IMR-90 (cell line): ENCODE measurements at regions not wholly inside any gene's neighbourhood (a gene's known extent, or its start where the extent isn't known, plus 50 kb on each side); places are given as distances from the start of the nearest gene placed in this dataset.

Experiments
- ATAC-seq: fragments of 200-7000 bp; cut with Tn5 transposase; 2 replicates; pipeline ENCODE4 v1.9.1; 2020; ENCODE audit warnings: low read depth, mild to moderate bottlenecking, moderate library complexity
- BruUV-seq: library from RNA; stranded (reverse); fragments of 400-500 nt; replicated peaks from 2 replicates; lab custom pipeline; 2021; lab: Mats Ljungman, UMichigan
- CTCF ChIA-PET: fragments of 300-600 bp; formaldehyde crosslinking; extraction: SDS; loops from one replicate; lab custom pipeline; 2021; ENCODE audit warnings: antibody characterized with exemption; lab: Yijun Ruan, JAX
- POLR2A ChIA-PET: fragments of 300-600 bp; sonication (Branson Sonifier 250); formaldehyde crosslinking; loops from one replicate; lab custom pipeline; 2022; ENCODE audit warnings: antibody characterized with exemption; ENCODE audit not compliant: unreplicated experiment; lab: Charles Lee
- DNase-seq: peaks from one replicate; pipeline ENCODE4 v3.0.0; 2013
- H2AFZ ChIP-seq: replicated peaks from 2 replicates; pipeline ENCODE3; 2013; ENCODE audit warnings: low read length, mild to moderate bottlenecking; ENCODE audit not compliant: poor library complexity
- H2AK5ac ChIP-seq: 2 replicates; pipeline ENCODE4 v1.6.1; 2013; ENCODE audit warnings: low read depth, low read length, inconsistent platforms
- H2AK9ac ChIP-seq: replicated peaks from 2 replicates; pipeline ENCODE3; 2013; ENCODE audit warnings: mild to moderate bottlenecking, low read depth, low read length, moderate library complexity; ENCODE audit not compliant: poor library complexity
- H2BK120ac ChIP-seq: 2 replicates; pipeline ENCODE4 v1.6.1; 2013; ENCODE audit warnings: low read depth, low read length, inconsistent platforms
- H2BK15ac ChIP-seq: 3 replicates; pipeline ENCODE4 v1.6.1; 2013; ENCODE audit warnings: low read depth, low read length, inconsistent platforms
- H2BK20ac ChIP-seq: 2 replicates; pipeline ENCODE4 v1.6.1; 2013; ENCODE audit warnings: low read depth, mild to moderate bottlenecking, inconsistent platforms, low read length, moderate library complexity
- H2BK5ac ChIP-seq: 2 replicates; pipeline ENCODE4 v1.6.1; 2013; ENCODE audit warnings: mild to moderate bottlenecking, low read depth, low read length, inconsistent platforms; ENCODE audit not compliant: poor library complexity, severe bottlenecking
- H3K14ac ChIP-seq: replicated peaks from 2 replicates; pipeline ENCODE4 v1.6.1; 2013; ENCODE audit warnings: low read depth, low read length, inconsistent platforms
- H3K18ac ChIP-seq: 2 replicates; pipeline ENCODE4 v1.6.1; 2013; ENCODE audit warnings: low read depth, low read length, control low read depth
- H3K23ac ChIP-seq: 2 replicates; pipeline ENCODE4 v1.6.1; 2013; ENCODE audit warnings: low read depth, low read length, inconsistent platforms
- H3K27ac ChIP-seq: 2 replicates; pipeline ENCODE4 v1.5.1; 2013; ENCODE audit warnings: mild to moderate bottlenecking, control low read depth, low read length; ENCODE audit not compliant: insufficient read depth
- H3K27me3 ChIP-seq: 2 replicates; pipeline ENCODE4 v1.6.1; 2013; ENCODE audit warnings: low read length; ENCODE audit not compliant: control insufficient read depth, insufficient read depth
- H3K36me3 ChIP-seq: 2 replicates; pipeline ENCODE4 v1.6.1; 2013; ENCODE audit warnings: low read length, mixed read lengths; ENCODE audit not compliant: control insufficient read depth, insufficient read depth
- H3K4ac ChIP-seq: 2 replicates; pipeline ENCODE4 v1.6.1; 2013; ENCODE audit warnings: low read depth, low read length, inconsistent platforms
- H3K4me1 ChIP-seq: 2 replicates; pipeline ENCODE4 v1.6.1; 2013; ENCODE audit warnings: low read length, mixed read lengths; ENCODE audit not compliant: control insufficient read depth, insufficient read depth
- H3K4me2 ChIP-seq: 2 replicates; pipeline ENCODE4 v1.6.1; 2013; ENCODE audit warnings: low read depth, mild to moderate bottlenecking, control low read depth, low read length, moderate library complexity
- H3K4me3 ChIP-seq: 2 replicates; pipeline ENCODE4 v1.5.1; 2013; ENCODE audit warnings: low read depth, mild to moderate bottlenecking, control low read depth, low read length, moderate library complexity; ENCODE audit not compliant: insufficient read depth
- H3K56ac ChIP-seq: 2 replicates; pipeline ENCODE4 v1.6.1; 2013; ENCODE audit warnings: low read length, inconsistent platforms; ENCODE audit not compliant: insufficient read depth; ENCODE audit errors: extremely low read depth
- H3K79me1 ChIP-seq, 2 experiments: 2 replicates each; pipeline ENCODE4 v1.6.1; 2013; ENCODE audit warnings: low read length in 2 of 2, inconsistent platforms in 1 of 2, low read depth in 1 of 2
- H3K9ac ChIP-seq: 2 replicates; pipeline ENCODE4 v1.6.1; 2013; ENCODE audit warnings: low read depth, low read length, control low read depth
- H3K9me1 ChIP-seq: 2 replicates; pipeline ENCODE4 v1.6.1; 2013; ENCODE audit warnings: low read length, inconsistent platforms; ENCODE audit not compliant: insufficient read depth
- H3K9me3 ChIP-seq: 2 replicates; pipeline ENCODE4 v1.6.1; 2013; ENCODE audit warnings: low read length; ENCODE audit not compliant: control insufficient read depth, insufficient read depth
- H4K20me1 ChIP-seq: 2 replicates; pipeline ENCODE4 v1.6.1; 2013; ENCODE audit warnings: low read length, inconsistent platforms; ENCODE audit not compliant: insufficient read depth
- H4K5ac ChIP-seq: 2 replicates; pipeline ENCODE4 v1.6.1; 2013; ENCODE audit warnings: mild to moderate bottlenecking, low read depth, low read length, control low read depth
- H4K8ac ChIP-seq, 2 experiments: 2 replicates each; pipeline ENCODE4 v1.6.1; 2013; ENCODE audit warnings: low read depth in 2 of 2, low read length in 2 of 2, control low read depth in 1 of 2, inconsistent platforms in 1 of 2
- H4K91ac ChIP-seq: 2 replicates; pipeline ENCODE4 v1.6.1; 2013; ENCODE audit warnings: low read depth, low read length, inconsistent platforms; ENCODE audit not compliant: insufficient read depth
- CEBPB ChIP-seq: IDR thresholded peaks from 2 replicates; pipeline ENCODE4 v1.6.1; 2012; ENCODE audit warnings: low read depth, low read length, improper control_type of control experiment
- CTCF ChIP-seq: conservative IDR thresholded peaks from 2 replicates; pipeline ENCODE4 v1.5.1; 2012; ENCODE audit warnings: mild to moderate bottlenecking, low read depth, low read length, improper control_type of control experiment
- FOS ChIP-seq: fragments of 150-350 bp; IDR thresholded peaks from 2 replicates; pipeline ENCODE4 v1.6.1; 2016; ENCODE audit warnings: low read depth, low read length
- MAZ ChIP-seq: IDR thresholded peaks from 2 replicates; pipeline ENCODE4 v1.6.1; 2012; ENCODE audit warnings: low read depth, mild to moderate bottlenecking, low read length, improper control_type of control experiment, moderate library complexity, borderline replicate concordance
- MXI1 ChIP-seq: IDR thresholded peaks from 2 replicates; pipeline ENCODE4 v1.6.1; 2012; ENCODE audit warnings: low read depth, mild to moderate bottlenecking, low read length, moderate library complexity, borderline replicate concordance
- NFE2L2 ChIP-seq: fragments of 150-350 bp; IDR thresholded peaks from 2 replicates; pipeline ENCODE4 v1.6.1; 2016; ENCODE audit warnings: low read depth, mild to moderate bottlenecking, low read length
- POLR2A ChIP-seq: IDR thresholded peaks from 2 replicates; pipeline ENCODE4 v1.6.1; 2012; ENCODE audit warnings: mild to moderate bottlenecking, low read depth, low read length
- RAD21 ChIP-seq: IDR thresholded peaks from 2 replicates; pipeline ENCODE4 v1.6.1; 2012; ENCODE audit warnings: low read length, improper control_type of control experiment
- RCOR1 ChIP-seq: IDR thresholded peaks from 2 replicates; pipeline ENCODE4 v1.6.1; 2012; ENCODE audit warnings: mild to moderate bottlenecking, low read length, improper control_type of control experiment; ENCODE audit not compliant: insufficient replicate concordance
- SMC3 ChIP-seq: fragments of 150-350 bp; IDR thresholded peaks from 2 replicates; pipeline ENCODE4 v1.6.1; 2016; ENCODE audit warnings: low read depth, mild to moderate bottlenecking, antibody characterized with exemption, low read length, moderate library complexity
- USF2 ChIP-seq: fragments of 150-350 bp; IDR thresholded peaks from 2 replicates; pipeline ENCODE4 v1.6.1; 2017; ENCODE audit warnings: mild to moderate bottlenecking, antibody characterized with exemption, low read length, low read depth
- WGBS, 2 experiments: methylation state at CpG; one replicate each; pipeline versions ENCODE4 v1.1.5 to v1.1.7; 2013; ENCODE audit warnings: missing lambda C conversion rate in 2 of 2; ENCODE audit not compliant: insufficient read length in 1 of 2; ENCODE audit errors: extremely low coverage in 2 of 2; 5-methylcytosine and 5-hydroxymethylcytosine counted together
- dilution Hi-C: fragments of 300-500 bp; cut with HindIII; formaldehyde crosslinking; loops from one replicate; pipeline ENCODE4 v1.14.3; 2018; ENCODE audit warnings: low sequenced_read_pairs; ENCODE audit not compliant: unreplicated experiment
- in situ Hi-C: fragments of 300-500 bp; cut with MboI; formaldehyde crosslinking; loops from 3 replicates; pipeline ENCODE4 v1.14.3; 2019; ENCODE audit warnings: low sequenced_read_pairs, inconsistent platforms, mixed read lengths
- intact Hi-C: fragments of 100-400 bp; cut with micrococcal nuclease; formaldehyde crosslinking; loops from 2 replicates; pipeline ENCODE4 v1.10.0; 2022

GRCh38 chr2:219871351-219871750 lies 243.9 kb downstream of the SLC4A3 start:
- intact Hi-C loops (no loop called here), dilution Hi-C loops (no loop called here), in situ Hi-C loops (no loop called here)
- no peak overlapping the region for H4K5ac ChIP-seq
- H3K56ac ChIP-seq, result no peak overlapping the region
- no peak for ATAC-seq
- CTCF ChIA-PET, result no interaction called here
- no peak overlapping the region for H3K23ac ChIP-seq
- POLR2A ChIA-PET, result no interaction called here
- H3K4me3 ChIP-seq, result no peak overlapping the region
- no peak overlapping the region for H3K4ac ChIP-seq
- no peak for DNase-seq
- no peaks in the 10 kb centered on the region for H3K4me1 ChIP-seq
- H3K36me3 ChIP-seq, result no peaks in the 10 kb centered on the region
- H4K91ac ChIP-seq, result no peak overlapping the region
- H3K14ac ChIP-seq, result no peak overlapping the region
- H2AK5ac ChIP-seq, result no peak overlapping the region
- H2BK20ac ChIP-seq, result no peak overlapping the region
- no peak overlapping the region for H2BK5ac ChIP-seq
- H3K27ac ChIP-seq, result no peak overlapping the region
- no peak overlapping the region for H3K4me2 ChIP-seq
- no peak overlapping the region for H3K18ac ChIP-seq
- BruUV-seq, result no TSS peak
- TF ChIP-seq SMC3 (no peak), MAZ (no peak), FOS (no peak), CEBPB (no peak), USF2 (no peak), RCOR1 (no peak), CTCF (no peak), RAD21 (no peak), MXI1 (no peak), POLR2A (no peak), NFE2L2 (no peak)
- no peaks in the 10 kb centered on the region for H4K20me1 ChIP-seq
- H4K8ac ChIP-seq, result no peak overlapping the region
- H3K79me1 ChIP-seq, result no peaks in the 10 kb centered on the region
- H3K9me3 ChIP-seq, result no peaks in the 10 kb centered on the region
- H2BK120ac ChIP-seq, result no peak overlapping the region
- no peak overlapping the region for H3K9ac ChIP-seq
- 31% methylated on average over 3 of the region's 8 CpGs; no CpG with 5 or more reads in 1 of the 2 experiments for WGBS, 2 experiments
- no peaks in the 10 kb centered on the region for H3K9me1 ChIP-seq
- H2AFZ ChIP-seq, result no peak overlapping the region
- H2BK15ac ChIP-seq, result no peak overlapping the region
- H3K27me3 ChIP-seq, result no peaks in the 10 kb centered on the region
- H2AK9ac ChIP-seq, result no peak overlapping the region
